GM21529 (cell line): ENCODE measurements at regions not wholly inside any gene's neighbourhood (a gene's known extent, or its start where the extent isn't known, plus 50 kb on each side); places are given as distances from the start of the nearest gene placed in this dataset.

Experiments
- ATAC-seq: cut with Tn5 transposase; IDR thresholded peaks from one replicate; pipeline ENCODE4 v1.9.1; 2021; ENCODE audit not compliant: unreplicated experiment

- no peak for ATAC-seq
Observed at GRCh38 chr7:17722798-17723197, 217.5 kb downstream of the SNX13 start.

DNA sequence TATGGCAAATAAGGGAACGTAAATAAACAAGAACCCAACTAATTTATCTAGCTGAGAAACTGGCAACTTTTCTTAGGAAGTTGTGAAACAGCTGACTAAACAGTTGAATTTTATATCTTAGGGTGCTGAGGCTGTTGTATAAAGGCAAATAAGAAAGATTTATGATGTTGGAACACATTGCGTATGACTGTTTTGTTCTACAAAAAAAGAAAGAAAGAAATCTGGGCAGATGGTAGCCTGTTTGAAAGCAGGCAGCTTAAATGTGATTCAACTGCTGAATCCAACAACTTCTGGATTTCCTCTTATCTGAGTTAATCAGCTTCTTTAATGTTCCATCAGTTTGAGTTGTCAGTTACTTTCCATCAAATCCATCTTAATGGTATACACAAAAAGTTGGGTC is 214.5 kb downstream of the SNX13 start:
- no peak for ATAC-seq

DNA sequence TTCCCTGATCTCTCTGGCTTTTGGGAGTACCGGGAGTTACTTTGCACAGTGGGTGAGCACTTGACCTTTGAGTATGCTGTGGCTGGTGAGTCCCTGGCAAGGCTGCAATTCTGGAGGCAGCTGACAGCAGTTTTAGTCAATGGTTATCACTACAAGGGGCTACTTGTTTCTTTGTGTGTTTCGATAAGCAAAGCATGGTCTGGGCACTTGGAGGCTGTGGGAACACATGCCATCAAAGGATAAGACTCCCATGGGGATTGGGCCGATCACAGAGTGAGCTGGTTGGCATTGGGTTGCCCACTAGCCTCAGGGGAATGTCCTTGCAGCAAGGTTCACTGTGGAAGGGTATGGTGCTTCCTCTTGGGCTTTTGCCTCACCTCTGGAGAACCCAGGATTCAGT is 208.2 kb downstream of the SNX13 start:
- ATAC-seq, result no peak
